Keratinocyte (primary cell): ENCODE measurements at regions not wholly inside any gene's neighbourhood (a gene's known extent, or its start where the extent isn't known, plus 50 kb on each side); places are given as distances from the start of the nearest gene placed in this dataset.
"Not testable (repeated sequence)": the region's sequence is repeated elsewhere in the genome, so short reads cannot be mapped to it uniquely, and the experiment has no call there.

ENCODE experiments used
- EZH2 ChIP-seq: IDR thresholded peaks from one replicate; pipeline ENCODE4 v1.6.1; 2012; ENCODE audit warnings: inconsistent platforms, mild to moderate bottlenecking, low read length, moderate library complexity
- TF ChIP-seq, protein P1 (sequence below), 3 experiments: IDR thresholded peaks in 1 of 3; conservative IDR thresholded peaks in 1 of 3; optimal IDR thresholded peaks in 1 of 3; 2 replicates in 2 of 3; 3 replicates in 1 of 3; pipeline versions ENCODE3 to v1.5.1; 2011; ENCODE audit warnings: low read length in 3 of 3, mild to moderate bottlenecking in 3 of 3, moderate library complexity in 2 of 3, control low read depth in 1 of 3, inconsistent platforms in 1 of 3; ENCODE audit not compliant: insufficient read depth in 2 of 3; ENCODE audit errors: extremely low read depth in 1 of 3

DNA sequence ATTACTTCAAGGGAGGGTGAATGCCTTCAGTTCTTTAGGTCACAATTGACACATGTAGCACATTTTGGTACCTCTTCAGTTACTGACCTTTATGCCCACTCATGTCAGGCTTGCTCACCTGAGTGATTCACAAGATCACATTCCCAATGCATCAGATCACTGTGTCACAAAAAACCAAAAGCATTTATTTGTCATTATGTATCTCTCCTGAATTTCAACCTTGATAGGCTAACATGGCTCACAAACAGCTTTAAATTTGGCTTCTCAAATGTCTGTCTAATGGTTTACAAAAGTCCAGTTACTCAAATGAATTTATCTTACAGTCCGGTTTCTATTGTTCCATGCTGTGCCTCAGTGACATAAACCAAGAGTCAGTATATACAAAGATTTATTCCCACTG is 141.4 kb downstream of the PPIAL4G start:
- TF ChIP-seq, protein P1, sequence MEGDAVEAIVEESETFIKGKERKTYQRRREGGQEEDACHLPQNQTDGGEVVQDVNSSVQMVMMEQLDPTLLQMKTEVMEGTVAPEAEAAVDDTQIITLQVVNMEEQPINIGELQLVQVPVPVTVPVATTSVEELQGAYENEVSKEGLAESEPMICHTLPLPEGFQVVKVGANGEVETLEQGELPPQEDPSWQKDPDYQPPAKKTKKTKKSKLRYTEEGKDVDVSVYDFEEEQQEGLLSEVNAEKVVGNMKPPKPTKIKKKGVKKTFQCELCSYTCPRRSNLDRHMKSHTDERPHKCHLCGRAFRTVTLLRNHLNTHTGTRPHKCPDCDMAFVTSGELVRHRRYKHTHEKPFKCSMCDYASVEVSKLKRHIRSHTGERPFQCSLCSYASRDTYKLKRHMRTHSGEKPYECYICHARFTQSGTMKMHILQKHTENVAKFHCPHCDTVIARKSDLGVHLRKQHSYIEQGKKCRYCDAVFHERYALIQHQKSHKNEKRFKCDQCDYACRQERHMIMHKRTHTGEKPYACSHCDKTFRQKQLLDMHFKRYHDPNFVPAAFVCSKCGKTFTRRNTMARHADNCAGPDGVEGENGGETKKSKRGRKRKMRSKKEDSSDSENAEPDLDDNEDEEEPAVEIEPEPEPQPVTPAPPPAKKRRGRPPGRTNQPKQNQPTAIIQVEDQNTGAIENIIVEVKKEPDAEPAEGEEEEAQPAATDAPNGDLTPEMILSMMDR (optimal IDR thresholded peaks at IDR 0.05 in 1 of 3, IDR thresholded peaks at IDR 0.05 in 1 of 3, conservative IDR thresholded peaks at IDR 0.05 in 1 of 3; ENCODE audit: extremely low read depth in 1 of 3, insufficient read depth in 2 of 3, low read length in 3 of 3), result not testable (repeated sequence)
- not testable (repeated sequence) for TF ChIP-seq EZH2
